MM.1S (cell line): ENCODE measurements at regions not wholly inside any gene's neighbourhood (a gene's known extent, or its start where the extent isn't known, plus 50 kb on each side); places are given as distances from the start of the nearest gene placed in this dataset.
"Not testable (repeated sequence)": the region's sequence is repeated elsewhere in the genome, so short reads cannot be mapped to it uniquely, and the experiment has no call there.

Source experiments
- DNase-seq: peaks from one replicate; pipeline ENCODE4 v3.0.0-alpha.2; 2015
- H2AFZ ChIP-seq: fragments of 300-600 bp; sonication (generic); 2 replicates; pipeline ENCODE4 v1.6.0; 2016; ENCODE audit warnings: antibody characterized with exemption, low read length
- H3F3A ChIP-seq: fragments of 300-600 bp; sonication (generic); 2 replicates; pipeline ENCODE4 v1.6.1; 2016; ENCODE audit warnings: mild to moderate bottlenecking, antibody characterized with exemption, low read length, moderate library complexity, mixed read lengths; ENCODE audit not compliant: insufficient read depth
- H3K27ac ChIP-seq: fragments of 300-600 bp; sonication (generic); 2 replicates; pipeline ENCODE4 v1.5.1; 2016; ENCODE audit warnings: mild to moderate bottlenecking, low read length
- H3K27me3 ChIP-seq: fragments of 300-600 bp; sonication (generic); replicated peaks from 2 replicates; pipeline ENCODE4 v1.6.0; 2016; ENCODE audit warnings: low read length; ENCODE audit not compliant: insufficient read depth
- H3K36me3 ChIP-seq: fragments of 300-600 bp; sonication (generic); replicated peaks from 2 replicates; pipeline ENCODE4 v1.6.1; 2016; ENCODE audit warnings: mild to moderate bottlenecking, low read length, mixed read lengths; ENCODE audit not compliant: insufficient read depth
- H3K4me1 ChIP-seq: fragments of 300-600 bp; sonication (generic); 2 replicates; pipeline ENCODE4 v1.6.1; 2016; ENCODE audit warnings: low read length, mixed read lengths
- H3K4me2 ChIP-seq: fragments of 300-600 bp; sonication (generic); 2 replicates; pipeline ENCODE4 v1.6.0; 2016; ENCODE audit warnings: low read depth, low read length
- H3K4me3 ChIP-seq: fragments of 300-600 bp; sonication (generic); 2 replicates; pipeline ENCODE4 v1.5.1; 2016; ENCODE audit warnings: low read length, mixed read lengths
- H3K79me2 ChIP-seq: fragments of 300-600 bp; sonication (generic); 2 replicates; pipeline ENCODE4 v1.6.1; 2016; ENCODE audit warnings: mixed run types, low read length, mixed read lengths
- H3K9ac ChIP-seq: fragments of 300-600 bp; sonication (generic); 2 replicates; pipeline ENCODE4 v1.6.1; 2016; ENCODE audit warnings: low read length, mixed read lengths
- H3K9me2 ChIP-seq: fragments of 300-600 bp; sonication (generic); replicated peaks from 2 replicates; pipeline ENCODE4 v1.6.1; 2016; ENCODE audit warnings: mild to moderate bottlenecking, low read length, mixed read lengths; ENCODE audit not compliant: insufficient read depth
- H3K9me3 ChIP-seq: fragments of 300-600 bp; sonication (generic); replicated peaks from 2 replicates; pipeline ENCODE4 v1.6.1; 2016; ENCODE audit warnings: mild to moderate bottlenecking, low read length, mixed read lengths; ENCODE audit not compliant: insufficient read depth
- H4K20me1 ChIP-seq: fragments of 300-600 bp; sonication (generic); 2 replicates; pipeline ENCODE4 v1.6.1; 2016; ENCODE audit warnings: mild to moderate bottlenecking, low read length, moderate library complexity, mixed read lengths; ENCODE audit not compliant: insufficient read depth
- CTCF ChIP-seq: fragments of 300-600 bp; sonication (generic); IDR thresholded peaks from 2 replicates; pipeline ENCODE4 v1.5.1; 2016; ENCODE audit warnings: antibody characterized with exemption, low read length, mixed read lengths
- EZH2 ChIP-seq: fragments of 300-600 bp; sonication (generic); optimal IDR thresholded peaks from 2 replicates; pipeline ENCODE3; 2017; ENCODE audit warnings: low read depth, mild to moderate bottlenecking, antibody characterized with exemption, low read length, mixed read lengths
- EZH2phosphoT487 ChIP-seq: fragments of 300-600 bp; sonication (generic); IDR thresholded peaks from 2 replicates; pipeline ENCODE4 v1.6.1; 2018; ENCODE audit warnings: antibody characterized with exemption, low read length

- H3K27ac ChIP-seq, result no peak overlapping the region
- TF ChIP-seq CTCF (no peak), EZH2phosphoT487 (no peak), EZH2 (no peak)
- H3K27me3 ChIP-seq, result no peaks in the 10 kb centered on the region
- no peaks in the 10 kb centered on the region for H3K79me2 ChIP-seq
- no peaks in the 10 kb centered on the region for H3K36me3 ChIP-seq
- no peak overlapping the region for H3K9ac ChIP-seq
- no peak overlapping the region for H3K4me3 ChIP-seq
- no peak overlapping the region for H2AFZ ChIP-seq
- no peaks in the 10 kb centered on the region for H3K9me3 ChIP-seq
- no peaks in the 10 kb centered on the region for H4K20me1 ChIP-seq
- H3K9me2 ChIP-seq, result no peaks in the 10 kb centered on the region
- DNase-seq, result no peak
- H3K4me1 ChIP-seq, result no peaks in the 10 kb centered on the region
- no peak overlapping the region for H3K4me2 ChIP-seq
- H3F3A ChIP-seq, result no peaks in the 10 kb centered on the region
Observed at GRCh38 chr4:34318773-34319172, 1925.5 kb downstream of the ARAP2 start.

- Histone ChIP-seq H3K79me2 (no peaks in the 10 kb centered on the region), H3F3A (no peaks in the 10 kb centered on the region), H3K9me3 (no peaks in the 10 kb centered on the region), H3K36me3 (no peaks in the 10 kb centered on the region), H3K4me2 (no peak overlapping the region), H3K9me2 (no peaks in the 10 kb centered on the region), H4K20me1 (no peaks in the 10 kb centered on the region), H3K4me1 (no peaks in the 10 kb centered on the region), H3K27ac (no peak overlapping the region), H2AFZ (no peak overlapping the region), H3K9ac (no peak overlapping the region), H3K4me3 (no peak overlapping the region), H3K27me3 (no peaks in the 10 kb centered on the region)
- TF ChIP-seq EZH2phosphoT487, result no peak
- TF ChIP-seq EZH2, result no peak
- no peak for TF ChIP-seq CTCF
- DNase-seq, result no peak
Observed at GRCh38 chr4:34323549-34324320, 1920.6 kb downstream of the ARAP2 start.

- Histone ChIP-seq H3K79me2 (no peaks in the 10 kb centered on the region), H3K4me1 (no peaks in the 10 kb centered on the region), H3K4me3 (no peak overlapping the region), H3F3A (no peaks in the 10 kb centered on the region), H3K9me2 (no peaks in the 10 kb centered on the region), H3K9ac (no peak overlapping the region), H3K4me2 (no peak overlapping the region), H3K9me3 (no peaks in the 10 kb centered on the region), H3K27me3 (no peaks in the 10 kb centered on the region), H3K36me3 (no peaks in the 10 kb centered on the region), H2AFZ (no peak overlapping the region), H3K27ac (no peak overlapping the region), H4K20me1 (no peaks in the 10 kb centered on the region)
- TF ChIP-seq CTCF, result no peak
- no peak for DNase-seq
Observed at GRCh38 chr4:34328939-34329338, 1915.4 kb downstream of the ARAP2 start.

GRCh38 chr4:34335156-34335555 is 1909.2 kb downstream of the ARAP2 start:
- not testable (repeated sequence) for H3K27ac ChIP-seq, H3K79me2 ChIP-seq, DNase-seq, H3K36me3 ChIP-seq, H3K9me2 ChIP-seq, H3K27me3 ChIP-seq, H3K9ac ChIP-seq, H3K9me3 ChIP-seq, H2AFZ ChIP-seq, H3F3A ChIP-seq, H3K4me1 ChIP-seq, H3K4me2 ChIP-seq, H3K4me3 ChIP-seq, H4K20me1 ChIP-seq

- not testable (repeated sequence) for H3K27ac ChIP-seq, H2AFZ ChIP-seq, H3K4me1 ChIP-seq, DNase-seq, H3K9ac ChIP-seq, H3F3A ChIP-seq, H3K4me2 ChIP-seq, H4K20me1 ChIP-seq, H3K9me2 ChIP-seq, H3K27me3 ChIP-seq, H3K36me3 ChIP-seq, H3K9me3 ChIP-seq, H3K4me3 ChIP-seq, H3K79me2 ChIP-seq
Observed at GRCh38 chr4:34335556-34335955, 1908.8 kb downstream of the ARAP2 start.
